Amniotic stem cell (primary cell): ENCODE measurements at regions not wholly inside any gene's neighbourhood (a gene's known extent, or its start where the extent isn't known, plus 50 kb on each side); places are given as distances from the start of the nearest gene placed in this dataset.
"Not testable (repeated sequence)": the region's sequence is repeated elsewhere in the genome, so short reads cannot be mapped to it uniquely, and the experiment has no call there.

Experiments
- DNase-seq: peaks from one replicate; lab custom pipeline; 2025; lab: John Stamatoyannopoulos, UW

DNA sequence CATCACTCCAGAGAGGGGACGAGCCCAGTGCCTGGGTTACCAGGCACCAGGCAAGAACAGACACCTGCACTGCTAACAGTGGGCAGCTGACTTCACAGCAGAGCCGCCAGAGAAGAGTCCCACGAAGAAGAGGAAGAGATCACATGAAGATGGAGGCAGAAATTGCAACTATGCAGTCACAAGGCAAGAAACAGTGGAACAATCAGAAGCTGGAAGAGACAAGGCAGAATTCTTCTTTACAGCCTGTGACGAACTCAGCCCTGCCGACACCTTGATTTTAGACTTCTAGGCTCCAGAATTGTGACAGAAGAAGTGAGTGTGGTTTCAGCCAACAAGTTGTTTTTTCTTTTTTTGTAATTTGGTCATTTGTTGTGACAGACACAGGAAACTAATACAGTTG is 59.2 kb downstream of the IL12A start:
- no peak for DNase-seq

- no peak for DNase-seq
Observed at GRCh38 chr3:160049038-160049437, 60.4 kb downstream of the IL12A start.

DNA sequence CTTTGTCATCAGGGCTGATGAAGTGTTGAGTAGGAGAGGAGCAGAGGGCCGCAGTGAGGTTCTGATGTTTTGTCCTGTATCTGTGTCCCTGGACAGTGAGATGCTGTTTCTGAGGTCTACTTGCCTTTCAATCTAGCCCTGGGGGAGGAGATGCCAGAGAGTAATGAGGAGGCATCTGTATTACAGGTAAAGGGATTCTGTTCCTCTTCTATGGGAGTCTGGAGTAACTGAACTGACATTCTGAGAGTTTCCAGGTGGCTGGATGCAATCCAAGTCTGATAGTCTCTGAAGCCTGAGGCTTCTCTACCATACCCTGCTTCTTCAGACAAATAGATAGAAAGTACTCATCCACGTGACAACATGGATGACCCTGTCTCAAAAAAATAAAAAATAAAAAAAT is 60.9 kb downstream of the IL12A start:
- DNase-seq = no peak

DNA sequence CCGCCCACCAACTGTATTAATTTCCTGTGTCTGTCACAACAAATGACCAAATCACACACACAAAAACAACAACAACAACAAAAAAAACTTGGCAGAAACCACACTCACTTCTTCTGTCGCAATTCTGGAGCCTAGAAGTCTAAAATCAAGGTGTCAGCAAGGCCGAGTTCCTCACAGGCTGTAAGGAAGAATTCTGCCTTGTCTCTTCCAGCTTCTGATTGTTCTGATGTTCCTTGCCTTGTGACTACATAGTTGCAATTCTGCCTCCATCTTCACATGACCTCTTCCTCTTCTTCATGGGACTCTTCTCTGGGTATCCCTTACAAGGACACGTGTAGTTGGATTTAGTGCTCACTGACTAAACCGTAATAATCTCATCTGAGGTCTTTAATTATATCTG is 61.4 kb downstream of the IL12A start:
- no peak for DNase-seq

- no peak for DNase-seq
Observed at GRCh38 chr3:160052385-160053047, 63.9 kb downstream of the IL12A start.

- no peak for DNase-seq
Observed at GRCh38 chr3:160053048-160053391, 64.4 kb downstream of the IL12A start.

GRCh38 chr3:160054862-160055261 is 66.2 kb downstream of the IL12A start:
- DNase-seq = not testable (repeated sequence)

GRCh38 chr3:160055659-160056058 is 67.0 kb downstream of the IL12A start:
- DNase-seq = no peak

DNA sequence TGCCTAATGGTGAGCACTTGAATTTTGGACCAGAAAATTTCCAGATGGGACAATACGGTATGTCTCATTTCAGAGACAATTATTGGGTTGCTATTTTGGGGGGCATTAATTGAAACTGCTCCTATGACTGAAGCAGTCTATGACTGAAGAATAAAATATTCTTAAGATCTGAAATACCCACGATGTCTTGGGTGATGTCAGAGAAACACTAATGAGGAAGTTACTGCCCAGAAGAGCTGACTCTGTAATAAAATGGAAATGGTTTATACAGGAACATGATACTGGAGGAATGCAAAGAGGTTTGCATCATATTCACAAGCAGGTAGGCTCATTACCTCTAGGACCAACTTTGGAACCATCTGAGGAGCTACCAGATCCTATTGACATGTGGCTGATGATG is 68.7 kb downstream of the IL12A start:
- no peak for DNase-seq

- no peak for DNase-seq
Observed at GRCh38 chr3:160060409-160061027, 71.9 kb downstream of the IL12A start.

DNA sequence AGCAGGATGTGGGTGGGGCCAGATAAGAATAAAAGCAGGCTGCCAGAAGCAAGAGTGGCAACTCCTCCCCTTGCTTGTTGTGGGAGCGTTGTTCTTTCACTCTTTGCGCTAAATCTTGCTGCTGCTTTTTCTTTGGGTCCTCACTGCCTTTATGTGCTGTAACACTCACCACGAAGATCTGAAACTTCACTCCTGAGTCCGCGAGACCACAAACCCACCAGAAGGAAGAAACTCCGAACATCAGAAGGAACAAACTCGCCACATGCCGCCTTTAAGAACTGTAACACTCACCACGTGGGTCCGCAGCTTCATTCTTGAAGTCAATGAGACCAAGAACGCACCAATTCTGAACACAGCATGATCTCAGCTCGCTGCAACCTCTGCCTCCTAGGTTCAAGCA is 72.9 kb downstream of the IL12A start:
- DNase-seq = no peak

DNA sequence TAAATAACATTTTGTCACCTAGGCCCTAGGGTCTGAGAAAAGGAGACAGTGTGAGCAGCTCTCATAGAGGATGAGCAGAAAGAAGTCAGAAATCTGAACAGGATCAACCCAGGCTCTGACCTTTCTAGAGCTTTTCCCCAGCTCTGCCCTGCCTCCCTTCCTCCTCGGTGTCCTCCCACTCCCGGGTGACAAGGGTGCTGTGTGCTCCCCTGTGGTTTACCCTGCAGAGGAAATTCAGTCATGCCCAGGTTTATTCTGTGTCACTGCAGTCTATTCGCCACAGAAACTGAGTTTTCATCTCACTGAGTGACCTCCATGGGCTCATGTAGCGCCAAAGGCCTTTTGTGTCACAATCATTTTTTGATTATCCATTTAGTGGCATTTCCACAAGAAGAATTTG is 76.6 kb downstream of the IL12A start:
- no peak for DNase-seq

DNA sequence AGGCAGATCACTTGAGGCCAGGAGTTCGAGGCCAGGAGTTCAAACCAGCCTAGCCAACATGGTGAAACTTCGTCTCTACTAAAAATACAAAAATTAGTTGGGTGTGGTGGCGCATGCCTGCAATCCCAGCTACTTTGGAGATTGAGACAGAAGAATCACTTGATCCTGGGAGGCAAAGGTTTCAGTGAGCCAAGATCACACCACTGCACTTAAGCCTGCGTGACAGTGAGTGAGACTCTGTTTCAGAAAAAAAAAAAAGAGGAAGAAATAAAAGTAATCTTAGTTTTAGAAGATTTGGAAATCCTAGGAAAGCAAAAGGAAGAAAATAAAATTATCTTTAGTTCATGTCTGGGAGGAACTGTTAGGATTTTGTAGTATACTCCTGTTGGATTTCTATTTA is 77.2 kb downstream of the IL12A start:
- DNase-seq = no peak

DNA sequence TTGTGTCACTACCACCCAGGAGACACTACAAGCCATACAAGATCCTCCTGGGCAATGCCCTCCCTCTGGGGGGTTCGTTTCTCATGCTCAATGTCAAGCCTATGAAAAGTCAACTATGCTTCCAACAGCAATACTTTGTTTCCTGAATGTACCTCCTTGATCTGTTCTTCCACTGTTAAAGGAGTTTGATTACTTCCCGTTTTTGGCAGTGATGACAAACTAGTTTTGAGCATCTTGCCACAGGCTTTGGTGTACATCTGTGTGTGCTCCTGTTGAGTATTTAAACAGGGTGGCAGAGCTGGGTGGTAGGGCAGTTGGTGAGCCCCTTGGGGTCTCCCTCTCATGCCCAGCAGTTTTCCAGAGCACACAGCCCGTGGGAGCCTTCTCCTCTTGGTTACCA is 81.4 kb downstream of the IL12A start:
- no peak for DNase-seq

DNA sequence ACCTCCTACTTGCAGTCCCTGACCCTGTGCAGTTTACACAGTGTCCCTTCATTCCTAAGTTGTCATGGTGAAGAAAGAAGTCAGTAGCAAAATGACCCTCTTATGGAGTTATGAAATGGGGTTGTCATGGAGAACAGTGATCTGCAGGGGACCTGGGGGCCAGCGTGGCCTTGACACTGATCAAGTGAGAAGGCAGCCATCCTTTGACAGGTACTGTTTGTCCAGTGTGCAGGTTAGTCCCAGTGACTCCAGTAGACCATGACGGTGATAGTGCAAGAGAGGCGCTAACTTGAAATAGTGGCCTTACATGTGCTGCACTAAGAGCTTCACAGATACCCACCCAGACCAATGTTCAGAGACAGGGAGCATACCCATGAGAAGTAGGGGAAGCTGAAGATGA is 87.9 kb downstream of the IL12A start:
- DNase-seq = no peak

DNA sequence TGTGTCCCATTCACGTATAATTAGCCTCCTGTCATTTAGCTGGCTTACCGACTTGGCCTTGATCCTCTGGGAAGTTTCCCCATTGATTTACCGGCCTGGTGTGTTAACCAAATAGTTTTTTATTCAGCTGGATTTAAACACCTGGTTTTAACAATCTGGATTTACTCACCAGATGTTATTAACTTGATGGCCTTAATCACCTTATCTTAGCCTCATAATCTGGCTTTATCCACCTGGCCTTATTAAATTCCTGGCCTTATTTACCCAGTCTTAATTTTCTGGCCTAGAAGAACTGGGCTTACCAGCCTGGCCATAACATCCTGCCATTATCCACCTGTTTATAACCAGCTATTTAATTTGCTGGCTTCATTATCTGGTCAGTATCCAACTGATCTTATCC is 89.9 kb downstream of the IL12A start:
- no peak for DNase-seq

DNA sequence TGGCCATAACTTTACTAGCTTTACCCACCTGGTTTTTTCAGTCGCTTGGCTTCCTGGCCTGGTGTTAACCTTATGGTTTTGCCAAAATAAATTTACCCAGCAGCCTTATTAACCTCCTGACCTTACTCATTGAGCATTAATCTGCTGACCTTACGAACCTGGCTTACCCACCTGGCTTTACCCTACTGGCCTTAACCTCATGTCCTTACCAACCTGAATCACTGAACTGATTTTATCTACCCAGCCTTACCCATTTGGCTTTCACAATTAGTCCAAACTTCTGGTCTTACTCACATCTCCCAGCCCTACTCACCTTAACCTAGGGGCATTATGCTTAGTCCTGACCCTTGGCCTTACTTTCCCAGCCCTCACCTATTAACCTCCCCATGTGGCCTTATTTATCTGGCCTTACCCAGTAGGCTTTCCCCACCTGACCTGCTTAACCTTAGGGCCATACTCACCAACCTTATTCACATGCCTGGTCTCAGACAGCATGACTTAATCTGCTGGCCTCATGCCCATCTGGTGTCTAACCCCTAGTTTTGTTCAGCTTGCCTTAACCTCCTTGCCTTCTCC is 93.4 kb downstream of the IL12A start:
- DNase-seq = no peak

DNA sequence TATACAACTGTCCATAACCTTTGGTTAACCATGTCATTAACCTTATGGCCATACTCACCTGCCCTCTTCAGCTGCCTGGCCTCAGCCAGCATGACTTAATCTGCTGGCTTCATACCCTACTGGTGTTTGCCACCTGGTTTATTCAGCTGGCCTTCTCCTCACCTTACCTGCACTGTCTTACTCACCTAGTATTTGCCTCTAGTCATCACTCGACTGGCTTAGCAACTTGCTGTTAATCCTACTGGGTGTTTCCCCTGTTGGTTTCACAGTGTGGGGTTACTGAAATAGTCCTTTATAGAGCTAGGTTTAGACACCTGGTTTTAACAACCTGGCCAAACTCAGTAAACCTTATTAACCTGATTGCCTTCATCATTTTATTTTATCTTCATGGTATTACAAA is 96.4 kb downstream of the IL12A start:
- no peak for DNase-seq

DNA sequence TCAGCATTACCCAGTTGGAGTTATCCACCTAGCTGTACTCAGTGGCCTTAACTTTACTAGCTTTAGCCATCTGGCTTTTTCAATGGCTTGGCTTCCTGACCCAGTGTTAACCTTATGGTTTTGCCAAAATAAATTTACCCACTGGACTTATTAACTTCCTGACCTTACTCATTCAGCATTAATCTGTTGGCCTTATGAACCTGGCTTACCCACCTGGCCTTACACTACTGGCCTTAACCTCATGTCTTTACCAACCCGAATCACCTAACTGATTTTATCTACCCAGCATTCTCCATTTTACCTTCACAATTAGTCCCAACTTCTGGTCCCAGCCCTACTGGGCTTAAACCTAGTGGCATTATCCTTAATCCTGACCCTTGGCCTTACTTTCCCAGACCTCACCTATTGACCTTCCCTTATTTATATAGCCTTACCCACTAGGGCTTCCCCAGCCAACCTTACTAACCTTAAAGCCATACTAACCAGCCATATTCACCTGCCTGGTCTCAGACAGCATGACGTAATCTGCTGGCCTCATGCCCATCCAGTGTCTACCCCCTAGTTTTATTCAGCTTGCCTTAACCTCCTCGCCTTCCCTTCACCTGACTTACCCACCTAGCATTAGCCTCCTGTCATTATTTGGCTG is 100.0 kb downstream of the IL12A start:
- DNase-seq = no peak

GRCh38 chr3:160090653-160091052 is 102.0 kb downstream of the IL12A start:
- no peak for DNase-seq

DNA sequence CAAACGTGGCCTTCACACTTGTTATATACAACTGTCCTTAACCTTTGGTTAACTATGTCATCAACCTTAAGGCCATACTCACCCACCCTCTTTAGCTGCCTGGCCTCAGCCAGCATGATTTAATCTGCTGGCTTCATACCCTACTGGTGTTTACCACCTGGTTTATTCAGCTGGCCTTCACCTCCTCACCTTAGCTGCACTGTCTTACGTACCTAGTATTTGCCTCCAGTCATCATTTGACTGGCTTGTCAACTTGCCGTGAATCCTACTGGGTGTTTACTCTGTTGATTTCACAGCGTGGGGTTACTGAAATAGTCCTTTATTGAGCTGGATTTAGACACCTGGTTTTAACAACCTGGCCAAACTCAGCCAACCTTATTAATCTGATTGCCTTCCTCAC is 102.8 kb downstream of the IL12A start:
- no peak for DNase-seq

DNA sequence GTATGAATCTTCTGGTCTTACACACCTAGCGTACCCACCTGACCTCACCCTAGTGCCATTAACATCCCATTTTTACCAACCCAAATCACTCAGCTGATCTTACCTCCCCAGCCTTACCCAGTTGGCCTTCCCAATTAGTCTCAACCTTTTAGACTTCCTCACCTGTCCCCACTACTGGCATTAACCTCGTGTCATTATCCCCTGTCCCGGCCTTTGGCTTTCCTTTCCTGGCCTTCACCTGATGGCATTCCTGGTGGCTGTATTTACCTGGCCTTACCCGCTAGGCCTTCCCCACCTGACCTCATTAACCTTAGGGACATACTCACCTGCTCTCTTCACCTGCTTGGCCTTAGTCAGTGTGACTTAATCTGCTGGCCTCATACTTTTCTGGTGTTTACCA is 104.1 kb downstream of the IL12A start:
- DNase-seq = no peak

GRCh38 chr3:160094562-160094961 is 105.9 kb downstream of the IL12A start:
- no peak for DNase-seq

- DNase-seq = no peak
Observed at GRCh38 chr3:160097478-160097877, 108.8 kb downstream of the IL12A start.
